CD14-positive monocyte (primary cell): ENCODE measurements at regions not wholly inside any gene's neighbourhood (a gene's known extent, or its start where the extent isn't known, plus 50 kb on each side); places are given as distances from the start of the nearest gene placed in this dataset.

Experiments used
- DNase-seq, 3 donors: peaks; one replicate each; pipeline ENCODE4 v3.0.0-alpha.2; 2011 to 2022
- H2AFZ ChIP-seq: 2 replicates; pipeline ENCODE4 v1.6.0; 2012; ENCODE audit warnings: mild to moderate bottlenecking, low read depth, low read length, inconsistent platforms; ENCODE audit not compliant: insufficient read depth, poor library complexity, severe bottlenecking
- H3K27ac ChIP-seq, 2 donors: 1 replicate in 1 of 2; 2 replicates in 1 of 2; pipeline ENCODE4 v1.5.1; 2012 to 2013; ENCODE audit warnings: low read length in 2 of 2, control low read depth in 1 of 2, inconsistent platforms in 1 of 2, low read depth in 1 of 2, mild to moderate bottlenecking in 1 of 2
- H3K27me3 ChIP-seq, 2 donors: one replicate each; pipeline versions ENCODE4 v1.6.0 to v1.6.1; 2011 to 2013; ENCODE audit warnings: low read length in 2 of 2; ENCODE audit not compliant: control insufficient read depth in 2 of 2, insufficient read depth in 2 of 2
- H3K36me3 ChIP-seq, 2 donors: replicated peaks in 1 of 2; 1 replicate in 1 of 2; 2 replicates in 1 of 2; pipeline versions ENCODE4 v1.5.1 to v1.6.1; 2012 to 2013; ENCODE audit warnings: low read length in 2 of 2, control low read depth in 1 of 2, inconsistent platforms in 1 of 2, mild to moderate bottlenecking in 1 of 2; ENCODE audit not compliant: insufficient read depth in 2 of 2, control insufficient read depth in 1 of 2
- H3K4me1 ChIP-seq, 2 donors: 1 replicate in 1 of 2; 2 replicates in 1 of 2; pipeline versions ENCODE4 v1.5.1 to v1.6.1; 2012 to 2013; ENCODE audit warnings: low read length in 2 of 2, control low read depth in 1 of 2, inconsistent platforms in 1 of 2, mild to moderate bottlenecking in 1 of 2, moderate library complexity in 1 of 2; ENCODE audit not compliant: insufficient read depth in 2 of 2, control insufficient read depth in 1 of 2
- H3K4me2 ChIP-seq: replicated peaks from 2 replicates; pipeline ENCODE3; 2012; ENCODE audit warnings: low read length, moderate library complexity, mild to moderate bottlenecking; ENCODE audit not compliant: poor library complexity, severe bottlenecking; ENCODE audit errors: extremely low read depth
- H3K4me3 ChIP-seq, 3 experiments: fragments of 200-600 bp in 1 of 3; sonication (generic) in 1 of 3; replicated peaks in 1 of 3; 1 replicate in 2 of 3; 2 replicates in 1 of 3; pipeline ENCODE4 v1.5.1; 2011 to 2013; ENCODE audit warnings: low read length in 3 of 3, mild to moderate bottlenecking in 3 of 3, control low read depth in 2 of 3, low read depth in 2 of 3, inconsistent platforms in 1 of 3, moderate library complexity in 1 of 3
- H3K79me2 ChIP-seq: 2 replicates; pipeline ENCODE4 v1.6.0; 2012; ENCODE audit warnings: mild to moderate bottlenecking, control low read depth, inconsistent platforms, low read length, moderate library complexity; ENCODE audit not compliant: insufficient read depth
- H3K9ac ChIP-seq: 2 replicates; pipeline ENCODE4 v1.6.0; 2017; ENCODE audit warnings: low read length, mild to moderate bottlenecking; ENCODE audit not compliant: insufficient read depth, poor library complexity, severe bottlenecking
- H3K9me3 ChIP-seq, 2 donors: replicated peaks in 1 of 2; 1 replicate in 1 of 2; 2 replicates in 1 of 2; pipeline versions ENCODE4 v1.5.1 to v1.6.1; 2012 to 2013; ENCODE audit warnings: low read length in 2 of 2, control low read depth in 1 of 2; ENCODE audit not compliant: control insufficient read depth in 1 of 2, insufficient read depth in 1 of 2
- H4K20me1 ChIP-seq: 2 replicates; pipeline ENCODE4 v1.6.0; 2012; ENCODE audit warnings: mild to moderate bottlenecking, low read length, control low read depth, moderate library complexity; ENCODE audit not compliant: insufficient read depth
- H3K27ac Mint-ChIP-seq, 7 donors: one replicate each; pipeline ENCODE4 v1.8.0; 2020; ENCODE audit warnings: mild to moderate bottlenecking in 7 of 7, mixed read lengths in 7 of 7, moderate library complexity in 6 of 7, inconsistent platforms in 2 of 7
- H3K27me3 Mint-ChIP-seq, 3 donors: one replicate each; pipeline ENCODE4 v1.8.0; 2021 to 2022; ENCODE audit warnings: low read depth in 3 of 3, mild to moderate bottlenecking in 3 of 3, mixed read lengths in 3 of 3, moderate library complexity in 3 of 3, inconsistent platforms in 1 of 3
- H3K36me3 Mint-ChIP-seq, 2 donors: one replicate each; pipeline ENCODE4 v1.8.0; 2020; ENCODE audit warnings: mixed read lengths in 2 of 2, inconsistent platforms in 1 of 2, mild to moderate bottlenecking in 1 of 2
- H3K4me1 Mint-ChIP-seq: one replicate; pipeline ENCODE4 v1.8.0; 2020; ENCODE audit warnings: mild to moderate bottlenecking, mixed read lengths
- H3K4me3 Mint-ChIP-seq, 2 donors: one replicate each; pipeline ENCODE4 v1.8.0; 2020; ENCODE audit warnings: mild to moderate bottlenecking in 2 of 2, mixed read lengths in 2 of 2, moderate library complexity in 1 of 2
- H3K9me3 Mint-ChIP-seq, 7 donors: one replicate each; pipeline ENCODE4 v1.8.0; 2020 to 2022; ENCODE audit warnings: mixed read lengths in 7 of 7, mild to moderate bottlenecking in 6 of 7, moderate library complexity in 6 of 7, inconsistent platforms in 2 of 7
- WGBS: methylation state at CpG from one replicate; pipeline ENCODE4 v1.1.5; 2013; ENCODE audit warnings: missing lambda C conversion rate; ENCODE audit not compliant: insufficient coverage; 5-methylcytosine and 5-hydroxymethylcytosine counted together
- intact Hi-C, 2 donors: fragments of 100-400 bp; cut with micrococcal nuclease; formaldehyde crosslinking; loops; one replicate each; pipeline versions ENCODE4 v1.15.0 to v1.15.1; 2023
- TF ChIP-seq, protein P1 (sequence below): fragments of 200-600 bp; IDR thresholded peaks from one replicate; pipeline ENCODE4 v1.8.0; 2022; ENCODE audit warnings: antibody characterized with exemption, mild to moderate bottlenecking

DNA sequence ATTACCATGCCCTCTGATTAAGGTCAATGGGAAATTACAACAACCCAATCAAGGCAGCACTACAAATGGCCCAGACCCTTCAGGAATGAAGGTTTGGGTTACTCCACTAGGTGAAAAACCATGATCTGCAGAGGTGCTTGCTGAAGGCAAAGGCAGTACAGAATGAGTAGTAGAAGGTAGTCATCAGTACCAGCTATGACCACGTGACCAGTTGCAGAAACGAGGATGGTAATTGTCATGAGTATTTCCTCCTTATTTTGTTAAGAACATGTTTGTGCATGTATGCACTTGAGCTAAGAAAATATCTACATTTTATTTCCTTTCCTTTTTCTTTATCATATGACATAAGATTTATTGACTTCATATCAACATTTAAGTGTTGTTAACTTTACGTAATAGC, 607.1 kb downstream of the KCNT2 start:
- H3K27me3 ChIP-seq: no peaks in the 10 kb centered on the region
- H3K4me3 ChIP-seq: no peak overlapping the region
- no peaks in the 10 kb centered on the region for H3K79me2 ChIP-seq
- Mint-ChIP-seq H3K27ac (no peak overlapping the region), H3K4me3 (no peak overlapping the region), H3K4me1 (no peaks in the 10 kb centered on the region), H3K27me3 (no peaks in the 10 kb centered on the region), H3K36me3 (no peaks in the 10 kb centered on the region), H3K9me3 (peaks cover 0 to 7% (median 4%) of the 10 kb centered on the region in 7 donors)
- DNase-seq: no peak
- no peaks in the 10 kb centered on the region for H3K4me1 ChIP-seq
- H3K9me3 ChIP-seq: peaks cover 0 to 8% of the 10 kb centered on the region in 2 donors
- H3K27ac ChIP-seq: no peak overlapping the region
- TF ChIP-seq, protein P1, sequence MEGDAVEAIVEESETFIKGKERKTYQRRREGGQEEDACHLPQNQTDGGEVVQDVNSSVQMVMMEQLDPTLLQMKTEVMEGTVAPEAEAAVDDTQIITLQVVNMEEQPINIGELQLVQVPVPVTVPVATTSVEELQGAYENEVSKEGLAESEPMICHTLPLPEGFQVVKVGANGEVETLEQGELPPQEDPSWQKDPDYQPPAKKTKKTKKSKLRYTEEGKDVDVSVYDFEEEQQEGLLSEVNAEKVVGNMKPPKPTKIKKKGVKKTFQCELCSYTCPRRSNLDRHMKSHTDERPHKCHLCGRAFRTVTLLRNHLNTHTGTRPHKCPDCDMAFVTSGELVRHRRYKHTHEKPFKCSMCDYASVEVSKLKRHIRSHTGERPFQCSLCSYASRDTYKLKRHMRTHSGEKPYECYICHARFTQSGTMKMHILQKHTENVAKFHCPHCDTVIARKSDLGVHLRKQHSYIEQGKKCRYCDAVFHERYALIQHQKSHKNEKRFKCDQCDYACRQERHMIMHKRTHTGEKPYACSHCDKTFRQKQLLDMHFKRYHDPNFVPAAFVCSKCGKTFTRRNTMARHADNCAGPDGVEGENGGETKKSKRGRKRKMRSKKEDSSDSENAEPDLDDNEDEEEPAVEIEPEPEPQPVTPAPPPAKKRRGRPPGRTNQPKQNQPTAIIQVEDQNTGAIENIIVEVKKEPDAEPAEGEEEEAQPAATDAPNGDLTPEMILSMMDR: no peak
- no peak overlapping the region for H3K4me2 ChIP-seq
- no peak overlapping the region for H2AFZ ChIP-seq
- intact Hi-C loops: no loop called here
- no CpG with 5 or more reads among the region's 3 CpGs for WGBS
- H3K9ac ChIP-seq: no peak overlapping the region
- no peaks in the 10 kb centered on the region for H4K20me1 ChIP-seq
- H3K36me3 ChIP-seq: no peaks in the 10 kb centered on the region

- Mint-ChIP-seq H3K4me3 (no peak overlapping the region), H3K27me3 (no peaks in the 10 kb centered on the region), H3K9me3 (peaks cover 0 to 6% (median 4%) of the 10 kb centered on the region in 7 donors), H3K4me1 (no peaks in the 10 kb centered on the region), H3K36me3 (no peaks in the 10 kb centered on the region), H3K27ac (no peak overlapping the region)
- Histone ChIP-seq H3K27ac (no peak overlapping the region), H3K4me1 (no peaks in the 10 kb centered on the region), H3K9ac (no peak overlapping the region), H2AFZ (no peak overlapping the region), H3K4me2 (no peak overlapping the region), H3K9me3 (peaks cover 0 to 8% of the 10 kb centered on the region in 2 donors), H3K79me2 (no peaks in the 10 kb centered on the region), H3K36me3 (no peaks in the 10 kb centered on the region), H3K27me3 (no peaks in the 10 kb centered on the region), H3K4me3 (no peak overlapping the region), H4K20me1 (no peaks in the 10 kb centered on the region)
- intact Hi-C loops: no loop called here
- no peak for DNase-seq
- no CpG with 5 or more reads among the region's 2 CpGs for WGBS
- TF ChIP-seq, protein P1: no peak
Observed at GRCh38 chr1:195999022-195999421, 609.2 kb downstream of the KCNT2 start.
